ENCODE measurements at regions not wholly inside any gene's neighbourhood (a gene's known extent, or its start where the extent isn't known, plus 50 kb on each side); places are given as distances from the start of the nearest gene placed in this dataset.

DNA sequence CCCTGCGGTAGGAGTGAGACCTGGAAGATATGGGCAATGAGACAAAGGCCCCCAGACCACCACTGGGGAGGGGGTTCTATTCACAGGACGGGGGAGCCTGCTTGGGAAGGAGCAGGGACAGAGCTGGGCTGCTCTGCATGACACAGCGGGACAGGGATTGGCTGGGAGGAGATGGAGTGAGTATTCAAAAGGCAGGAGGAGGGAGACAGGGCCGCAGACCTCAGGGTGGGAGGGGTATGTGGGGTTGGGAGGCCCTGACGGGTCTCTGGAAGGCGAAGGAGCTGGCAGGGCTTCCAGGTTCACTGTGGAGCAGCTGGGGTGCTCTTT, 60.8 kb upstream of the RPS6KA2 start:
- DNase-seq = no peak

DNA sequence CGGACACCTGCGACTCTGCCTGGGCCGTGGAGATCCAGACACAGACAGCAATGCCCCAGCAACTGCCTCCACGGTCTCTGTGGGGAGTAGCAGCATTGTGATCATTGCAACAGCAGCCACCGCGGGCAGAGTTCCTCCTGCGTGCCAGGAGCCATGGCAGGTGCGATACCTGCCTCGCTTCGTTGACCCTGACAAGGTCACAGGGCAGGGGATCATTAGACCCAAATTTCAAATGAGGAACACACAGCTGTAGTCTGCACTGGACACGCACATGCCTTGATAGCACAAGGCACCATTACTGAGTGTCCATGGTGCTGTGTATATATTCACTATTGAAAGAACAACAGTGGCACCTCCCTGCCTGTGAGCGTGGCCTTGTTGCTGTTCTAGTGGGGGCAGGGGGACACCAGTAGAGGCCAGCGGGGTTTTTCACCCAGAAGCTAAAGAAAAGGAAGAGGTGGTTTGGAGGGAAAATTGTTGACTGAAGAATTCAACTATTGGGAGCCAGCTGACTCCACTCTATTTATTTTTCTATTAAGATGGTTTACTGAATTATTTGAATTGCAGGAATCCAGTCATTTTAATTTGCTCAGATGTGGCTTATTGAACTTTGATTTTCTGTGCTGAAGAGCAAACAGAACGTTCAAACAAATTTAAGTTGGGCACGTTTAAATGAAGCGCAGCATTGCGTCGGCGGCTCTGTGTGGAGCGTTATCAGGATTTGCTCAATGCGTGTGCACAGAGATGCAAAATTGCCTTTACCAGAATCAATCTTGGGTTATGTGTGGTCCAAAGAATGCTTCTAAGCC, 60.2 kb upstream of the RPS6KA2 start:
- DNase-seq = no peak

DNA sequence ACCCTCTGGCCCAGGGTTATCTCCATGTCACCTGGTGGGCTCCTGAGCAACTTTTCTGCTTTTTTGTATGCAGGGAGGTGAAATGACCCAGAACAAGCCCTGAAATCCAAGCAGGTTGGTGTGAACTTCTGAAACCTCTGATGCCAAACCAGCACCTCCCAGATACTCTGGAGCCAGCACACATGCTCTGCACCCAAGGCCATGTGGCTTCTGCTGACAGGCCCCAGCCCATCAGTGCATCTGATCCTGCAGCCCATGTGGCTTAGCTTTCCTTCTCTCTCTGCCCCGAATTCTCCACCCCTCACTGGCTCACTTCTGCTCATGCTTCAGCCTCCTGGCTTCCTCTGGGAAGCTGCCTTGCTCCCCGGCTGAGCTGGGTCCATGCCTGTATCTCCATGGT, 59.3 kb upstream of the RPS6KA2 start:
- DNase-seq = no peak

DNA sequence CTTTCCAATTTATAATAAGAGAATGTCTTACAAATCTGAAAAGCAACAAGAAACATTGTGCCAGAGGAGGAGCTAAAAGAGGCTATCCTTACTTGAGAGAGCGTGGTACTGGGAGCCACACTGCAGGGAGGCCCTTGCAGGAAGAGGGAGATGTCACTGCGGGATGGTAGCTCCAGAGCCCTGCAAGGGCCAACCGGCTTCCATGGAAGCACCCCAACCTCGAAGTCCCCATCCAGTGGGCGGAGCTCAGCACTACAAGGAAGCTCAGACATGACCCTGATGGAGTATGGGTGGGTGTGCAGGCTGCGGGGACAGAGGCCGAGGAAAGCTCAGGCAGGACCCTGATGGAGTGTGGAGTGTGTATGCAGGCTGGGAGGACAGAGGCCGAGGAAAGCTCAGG, 57.8 kb upstream of the RPS6KA2 start:
- DNase-seq = no peak

DNA sequence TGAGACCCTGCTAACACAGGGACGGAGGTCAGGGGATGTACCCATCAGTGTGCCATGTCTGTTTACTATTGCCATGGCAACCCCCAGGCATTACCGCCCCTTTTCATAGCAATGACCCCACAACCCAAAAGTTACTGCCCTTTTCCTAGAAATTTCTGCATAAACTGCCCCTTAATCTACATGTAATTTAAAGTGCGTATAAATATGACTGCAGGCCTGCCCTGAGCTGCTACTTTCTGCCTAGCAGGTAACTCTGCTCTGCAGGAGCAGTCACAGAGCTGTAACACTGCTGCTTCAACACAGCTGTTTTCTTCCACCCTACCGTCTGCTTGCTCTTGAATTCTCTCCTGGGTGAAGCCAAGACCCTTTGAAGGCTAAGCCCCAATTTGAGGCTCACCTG, 57.1 kb upstream of the RPS6KA2 start:
- DNase-seq = no peak

DNA sequence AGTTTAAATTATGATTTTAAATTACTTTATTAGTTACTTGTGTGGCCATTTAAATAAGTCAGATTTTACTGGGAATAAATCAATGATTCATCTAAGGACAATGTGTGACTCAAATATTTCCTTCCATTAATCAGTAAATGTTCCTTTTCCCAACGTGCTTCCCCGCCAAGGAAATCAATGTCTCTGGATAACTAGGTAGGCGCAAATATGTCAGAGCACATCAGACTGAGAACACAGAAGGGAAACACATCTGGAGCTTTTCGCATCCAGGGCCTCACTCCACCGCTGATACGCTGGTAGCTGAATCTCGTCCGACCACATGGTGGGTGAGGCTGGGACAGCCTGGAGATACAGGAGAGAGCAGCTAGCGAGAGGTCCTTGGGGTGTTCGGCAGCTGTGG, 56.4 kb upstream of the RPS6KA2 start:
- DNase-seq = no peak

DNA sequence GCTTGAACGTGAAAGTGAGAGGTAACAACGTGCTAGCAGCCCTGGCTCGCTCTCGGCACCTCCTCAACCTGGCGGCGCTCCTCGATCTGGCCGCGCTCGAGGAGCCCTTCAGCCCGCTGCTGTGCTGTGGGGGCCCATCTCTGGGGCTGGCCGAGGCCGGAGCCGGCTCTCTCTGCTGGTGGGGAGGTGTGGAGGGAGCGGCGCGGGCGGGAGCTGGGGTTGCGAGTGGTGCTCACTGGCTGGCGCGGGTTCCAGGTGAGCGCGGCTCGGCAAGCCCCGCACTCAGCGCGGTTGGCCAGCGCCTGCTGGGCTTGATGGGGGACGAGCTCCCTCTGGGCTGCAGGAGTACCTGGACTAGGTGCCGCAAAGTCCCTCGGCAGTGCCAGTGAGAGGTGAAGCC, 52.5 kb upstream of the RPS6KA2 start:
- no peak for DNase-seq

DNA sequence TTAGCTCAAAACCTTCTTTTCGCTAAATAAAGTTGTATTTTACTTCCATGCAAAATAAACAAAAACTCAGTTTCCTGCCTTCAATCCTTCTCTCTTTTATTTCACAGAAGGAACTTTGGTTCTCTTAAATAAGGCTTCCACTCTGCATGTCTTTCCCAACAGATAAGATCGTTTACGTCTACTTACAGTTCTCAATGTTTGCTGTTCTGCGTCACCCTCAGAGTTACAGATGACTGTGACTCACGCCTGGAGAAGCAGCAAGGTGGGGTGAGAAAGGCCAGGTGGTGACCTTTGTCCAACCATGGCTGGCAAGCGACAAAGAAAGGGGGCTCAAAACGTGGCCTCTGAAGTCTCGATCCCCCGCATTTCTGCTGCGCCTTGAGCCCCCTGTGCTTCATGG, 51.4 kb upstream of the RPS6KA2 start:
- no peak for DNase-seq

DNA sequence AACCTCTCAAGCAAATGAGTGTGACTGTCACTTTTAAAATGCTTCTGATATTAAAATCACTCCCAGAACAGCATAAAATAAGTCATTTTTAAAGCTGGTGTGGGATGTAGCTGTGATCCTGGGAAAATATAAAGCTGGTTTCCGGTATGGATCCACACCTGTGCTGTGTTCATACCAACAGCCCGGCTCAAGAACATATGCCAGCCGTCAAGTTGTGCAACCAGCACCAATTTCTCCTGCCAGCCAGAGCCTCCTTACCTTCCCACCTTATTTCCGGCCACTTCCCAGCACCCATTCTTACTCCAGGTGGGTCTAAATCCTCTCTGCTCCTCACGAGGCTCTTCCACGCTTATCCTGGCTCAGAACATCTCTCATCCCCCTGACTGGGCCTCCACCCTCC, 50.9 kb upstream of the RPS6KA2 start:
- DNase-seq = no peak
